GM12873 (cell line): ENCODE measurements at regions not wholly inside any gene's neighbourhood (a gene's known extent, or its start where the extent isn't known, plus 50 kb on each side); places are given as distances from the start of the nearest gene placed in this dataset.

Experiments used
- TF ChIP-seq, protein P1 (sequence below): IDR thresholded peaks from 2 replicates; pipeline ENCODE4 v1.5.1; 2012; ENCODE audit warnings: low read depth, mild to moderate bottlenecking, moderate library complexity, low read length, control low read depth; ENCODE audit not compliant: insufficient read depth; ENCODE audit errors: missing control alignments

DNA sequence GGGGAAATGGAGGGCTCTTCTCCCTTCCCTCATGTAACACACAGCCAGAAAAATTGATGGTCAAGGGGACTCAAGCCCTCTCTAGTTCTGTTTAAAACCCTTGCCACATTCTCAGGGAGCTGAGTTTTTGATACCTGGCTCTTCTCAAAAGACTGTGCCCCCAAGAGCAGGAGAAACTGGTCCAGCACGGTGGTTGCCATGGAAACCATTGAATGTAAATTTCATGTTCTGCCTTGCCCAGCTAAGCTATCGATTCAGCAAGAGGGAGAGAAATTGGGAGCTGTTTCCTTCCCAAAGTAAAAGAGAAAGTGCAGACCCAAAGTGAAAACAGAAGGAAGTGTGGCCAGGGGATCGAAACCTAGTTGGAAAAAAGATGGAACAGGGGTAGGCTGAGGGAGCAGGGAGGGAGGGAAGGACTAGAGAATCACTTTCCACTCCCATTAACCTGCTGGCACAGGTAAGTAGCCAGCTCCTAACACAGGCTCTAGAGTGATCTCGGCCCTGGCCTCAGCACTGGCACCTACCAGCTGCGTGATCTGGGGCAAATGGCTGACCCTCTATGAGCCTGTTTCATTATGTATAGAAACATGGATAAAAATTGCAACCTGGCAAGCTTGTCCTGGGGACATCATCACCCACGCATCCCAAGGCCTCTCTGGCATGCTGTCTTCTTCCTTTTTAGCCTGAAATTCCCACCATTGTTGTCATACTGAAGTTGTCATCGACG, 140.9 kb downstream of the TPRA1 start:
- TF ChIP-seq, protein P1, sequence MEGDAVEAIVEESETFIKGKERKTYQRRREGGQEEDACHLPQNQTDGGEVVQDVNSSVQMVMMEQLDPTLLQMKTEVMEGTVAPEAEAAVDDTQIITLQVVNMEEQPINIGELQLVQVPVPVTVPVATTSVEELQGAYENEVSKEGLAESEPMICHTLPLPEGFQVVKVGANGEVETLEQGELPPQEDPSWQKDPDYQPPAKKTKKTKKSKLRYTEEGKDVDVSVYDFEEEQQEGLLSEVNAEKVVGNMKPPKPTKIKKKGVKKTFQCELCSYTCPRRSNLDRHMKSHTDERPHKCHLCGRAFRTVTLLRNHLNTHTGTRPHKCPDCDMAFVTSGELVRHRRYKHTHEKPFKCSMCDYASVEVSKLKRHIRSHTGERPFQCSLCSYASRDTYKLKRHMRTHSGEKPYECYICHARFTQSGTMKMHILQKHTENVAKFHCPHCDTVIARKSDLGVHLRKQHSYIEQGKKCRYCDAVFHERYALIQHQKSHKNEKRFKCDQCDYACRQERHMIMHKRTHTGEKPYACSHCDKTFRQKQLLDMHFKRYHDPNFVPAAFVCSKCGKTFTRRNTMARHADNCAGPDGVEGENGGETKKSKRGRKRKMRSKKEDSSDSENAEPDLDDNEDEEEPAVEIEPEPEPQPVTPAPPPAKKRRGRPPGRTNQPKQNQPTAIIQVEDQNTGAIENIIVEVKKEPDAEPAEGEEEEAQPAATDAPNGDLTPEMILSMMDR = no peak

DNA sequence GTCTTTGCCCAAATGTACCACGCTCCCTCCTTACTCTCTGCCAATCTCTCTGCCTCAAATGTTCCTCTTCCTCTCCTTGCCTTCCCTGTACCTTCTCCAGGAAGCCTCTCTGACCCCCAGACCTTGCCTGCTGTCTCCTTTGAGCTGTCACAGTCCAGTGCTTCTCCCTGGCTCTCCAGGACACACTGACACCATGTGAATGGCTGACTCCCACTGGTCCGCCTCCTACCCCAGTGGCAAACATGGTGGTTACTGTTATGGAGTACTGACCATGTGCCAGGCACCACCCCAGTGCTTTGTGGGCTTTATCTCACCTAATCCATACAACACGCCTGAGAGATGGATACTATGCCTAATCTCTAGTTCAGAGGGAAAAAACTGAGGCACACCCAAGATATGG, 141.9 kb downstream of the TPRA1 start:
- TF ChIP-seq, protein P1 = no peak

DNA sequence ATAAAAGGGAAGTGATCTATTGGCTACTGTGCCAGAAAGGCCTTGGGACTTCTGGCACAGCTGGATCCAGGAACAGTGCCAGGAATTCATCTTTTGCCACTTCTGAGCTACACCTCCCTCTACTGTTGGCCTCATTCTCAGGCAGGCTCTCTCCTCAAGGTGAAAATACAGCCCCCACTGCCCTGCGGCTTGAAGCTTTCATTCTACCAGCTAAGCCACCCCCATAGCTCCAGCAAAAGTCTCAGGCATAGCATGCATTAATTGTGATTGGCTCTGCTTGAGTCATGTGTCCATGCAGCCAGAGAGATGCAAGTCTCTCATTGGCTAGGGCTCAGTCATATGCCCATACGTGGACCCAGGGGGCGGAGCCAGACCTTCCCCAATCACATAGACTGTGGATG, 142.4 kb downstream of the TPRA1 start:
- TF ChIP-seq, protein P1 = no peak

DNA sequence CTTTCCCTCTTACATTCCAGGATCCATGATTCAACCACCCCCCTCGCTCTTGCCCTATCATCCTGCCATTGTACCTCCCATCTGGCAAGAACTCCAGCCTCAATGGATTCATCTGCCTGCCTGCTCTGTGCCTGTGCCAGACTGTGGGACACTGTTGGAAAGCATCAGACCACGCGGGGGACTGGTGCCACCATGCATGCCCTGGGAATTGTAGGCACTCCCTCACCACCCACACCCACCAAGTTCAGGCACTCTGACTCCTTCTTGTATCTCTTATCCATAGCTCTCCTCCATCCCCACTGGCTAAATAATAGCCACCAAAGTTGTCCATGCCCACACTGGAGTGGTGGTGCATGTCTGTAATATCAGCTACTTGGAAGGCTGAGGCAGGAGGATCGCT, 143.8 kb downstream of the TPRA1 start:
- TF ChIP-seq, protein P1 = no peak

DNA sequence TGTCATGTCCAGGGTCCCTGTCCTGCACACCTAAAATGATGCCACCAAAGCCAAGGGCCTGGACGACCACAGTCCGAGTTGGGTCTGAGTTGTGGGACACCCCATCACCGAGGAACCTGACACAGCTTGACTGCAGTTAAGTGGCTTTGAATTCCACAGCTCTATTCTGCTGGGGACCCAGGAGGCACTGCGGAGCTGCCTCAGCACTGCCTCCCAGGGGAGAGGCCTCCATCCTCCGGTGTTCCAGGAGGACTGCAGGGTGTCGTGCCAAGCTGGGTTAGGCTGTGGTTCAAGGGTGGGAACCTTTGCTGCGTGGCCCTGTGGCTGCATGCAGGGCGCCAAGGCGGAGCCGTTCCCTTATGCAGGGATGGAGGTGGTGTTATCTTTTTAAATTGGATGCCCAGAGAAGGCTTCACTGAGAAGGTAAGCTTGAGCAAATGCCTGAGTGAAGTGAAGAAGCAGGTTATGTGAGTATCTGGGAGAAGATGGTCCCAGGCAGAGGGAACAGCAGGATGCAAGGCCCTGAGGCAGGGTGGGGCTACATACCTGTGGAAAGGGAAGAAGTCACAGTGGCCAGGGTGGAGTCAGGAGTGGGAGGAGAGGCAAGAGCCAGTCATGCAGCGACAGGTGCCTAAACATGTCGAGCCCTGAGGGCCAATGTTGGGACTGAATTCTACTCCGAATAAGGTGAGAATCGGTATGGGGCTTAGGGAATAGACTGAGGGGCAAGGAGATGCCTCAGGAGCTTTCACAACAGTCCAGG, 144.8 kb downstream of the TPRA1 start:
- TF ChIP-seq, protein P1 = no peak

DNA sequence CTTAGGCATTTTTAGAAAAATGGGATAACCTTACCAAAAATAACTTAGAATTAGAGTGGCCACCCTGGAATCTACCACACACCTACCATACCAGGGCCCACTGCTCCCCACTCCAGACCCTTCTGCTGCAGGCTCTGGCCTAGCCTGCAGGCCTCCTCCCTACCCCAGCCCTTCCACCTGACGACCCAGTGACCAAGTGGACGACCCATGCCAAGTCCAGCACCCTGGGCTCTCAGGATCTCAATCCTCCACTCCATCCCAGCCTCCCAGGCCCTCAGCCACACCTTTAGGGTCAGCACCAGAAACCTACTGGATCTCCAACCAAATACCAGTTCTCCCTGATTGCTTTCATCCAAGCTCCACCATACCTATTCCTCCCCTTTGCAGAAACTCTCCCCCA, 145.8 kb downstream of the TPRA1 start:
- TF ChIP-seq, protein P1 = no peak

DNA sequence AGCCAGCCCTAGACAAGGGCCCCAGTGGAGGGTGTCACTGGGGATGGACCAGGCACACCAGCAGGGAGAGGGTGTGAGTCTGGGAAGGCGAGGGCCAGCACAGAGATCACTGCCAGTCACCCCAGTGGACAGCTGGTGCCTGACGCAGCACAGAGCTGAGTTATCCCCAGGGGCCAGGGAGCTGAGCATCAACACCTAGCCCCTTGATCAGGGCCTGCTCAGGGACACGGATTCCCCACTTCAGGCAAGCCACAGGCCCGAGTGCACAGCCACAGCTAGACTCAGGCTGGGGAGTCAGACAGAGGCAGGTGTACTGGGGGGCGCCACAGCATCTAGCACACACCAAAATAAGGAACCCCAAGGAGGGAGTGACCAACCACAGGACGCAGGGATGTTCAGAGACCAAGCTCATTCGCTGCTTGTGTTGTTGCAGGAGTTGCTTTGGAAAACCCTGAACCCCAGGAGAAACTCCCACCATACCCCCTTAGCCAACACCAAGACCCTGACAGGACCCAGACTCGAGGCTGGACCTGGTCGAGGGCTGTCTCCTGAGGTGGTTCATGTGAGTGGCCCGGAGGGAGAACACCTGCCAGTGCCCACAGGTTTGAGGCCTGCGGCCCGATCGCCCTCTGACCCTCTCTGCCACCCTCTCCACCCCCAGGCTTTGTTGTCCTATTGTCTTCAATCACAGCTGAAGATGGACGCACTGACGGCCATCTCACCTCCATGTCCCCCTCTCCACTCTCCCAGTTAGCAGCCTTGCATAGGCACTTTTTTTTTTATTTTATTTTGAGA, 146.8 kb downstream of the TPRA1 start:
- TF ChIP-seq, protein P1 = no peak
